Loucy (cell line): ENCODE measurements at regions not wholly inside any gene's neighbourhood (a gene's known extent, or its start where the extent isn't known, plus 50 kb on each side); places are given as distances from the start of the nearest gene placed in this dataset.

Source experiments
- H2AFZ ChIP-seq: fragments of 200-600 bp; sonication (generic); 2 replicates; pipeline ENCODE4 v1.6.0; 2016; ENCODE audit warnings: antibody characterized with exemption, mild to moderate bottlenecking, low read length, moderate library complexity
- H3F3A ChIP-seq: fragments of 200-600 bp; 2 replicates; pipeline ENCODE4 v1.6.0; 2016; ENCODE audit warnings: antibody characterized with exemption, low read depth, mild to moderate bottlenecking
- H3K27me3 ChIP-seq: fragments of 200-600 bp; sonication (generic); 2 replicates; pipeline ENCODE4 v1.6.1; 2014; ENCODE audit warnings: low read length, mild to moderate bottlenecking; ENCODE audit not compliant: insufficient read depth, poor library complexity, severe bottlenecking
- H3K36me3 ChIP-seq: fragments of 200-600 bp; sonication (generic); 2 replicates; pipeline ENCODE4 v1.6.1; 2016; ENCODE audit warnings: low read length; ENCODE audit not compliant: insufficient read depth
- H3K4me1 ChIP-seq: fragments of 200-600 bp; sonication (generic); 2 replicates; pipeline ENCODE4 v1.5.1; 2014; ENCODE audit warnings: low read length, mild to moderate bottlenecking; ENCODE audit not compliant: insufficient read depth, poor library complexity, severe bottlenecking
- H3K4me2 ChIP-seq: fragments of 200-600 bp; sonication (generic); 2 replicates; pipeline ENCODE4 v1.6.0; 2014; ENCODE audit warnings: antibody characterized with exemption, low read length, low read depth, mild to moderate bottlenecking; ENCODE audit not compliant: poor library complexity, severe bottlenecking
- H3K4me3 ChIP-seq: fragments of 200-600 bp; sonication (generic); 2 replicates; pipeline ENCODE4 v1.5.1; 2014; ENCODE audit warnings: low read length, mild to moderate bottlenecking, mixed read lengths; ENCODE audit not compliant: poor library complexity, severe bottlenecking
- H3K79me2 ChIP-seq: fragments of 200-600 bp; sonication (generic); 2 replicates; pipeline ENCODE4 v1.6.1; 2014; ENCODE audit warnings: low read length; ENCODE audit not compliant: insufficient read depth
- H3K9ac ChIP-seq: fragments of 200-600 bp; sonication (generic); 2 replicates; pipeline ENCODE4 v1.6.0; 2014; ENCODE audit warnings: mild to moderate bottlenecking, low read depth, low read length, moderate library complexity; ENCODE audit not compliant: poor library complexity, severe bottlenecking
- H3K9me2 ChIP-seq: fragments of 200-600 bp; sonication (generic); replicated peaks from 2 replicates; pipeline ENCODE4 v1.6.1; 2016; ENCODE audit warnings: low read depth, low read length, mixed read lengths
- H3K9me3 ChIP-seq: fragments of 200-600 bp; sonication (generic); 2 replicates; pipeline ENCODE4 v1.6.1; 2014; ENCODE audit warnings: mild to moderate bottlenecking, antibody characterized with exemption, low read length, low read depth; ENCODE audit not compliant: insufficient read depth
- H4K20me1 ChIP-seq: fragments of 200-600 bp; sonication (generic); 2 replicates; pipeline ENCODE4 v1.6.0; 2014; ENCODE audit warnings: antibody characterized with exemption, low read length, mild to moderate bottlenecking; ENCODE audit not compliant: insufficient read depth, poor library complexity, severe bottlenecking
- CTCF ChIP-seq: fragments of 200-600 bp; sonication (generic); conservative IDR thresholded peaks from 2 replicates; pipeline ENCODE4 v1.5.1; 2014; ENCODE audit warnings: mild to moderate bottlenecking, antibody characterized with exemption, low read length
- EZH2phosphoT487 ChIP-seq: fragments of 200-600 bp; IDR thresholded peaks from 2 replicates; pipeline ENCODE4 v1.6.1; 2018; ENCODE audit warnings: antibody characterized with exemption, mild to moderate bottlenecking, moderate library complexity, borderline replicate concordance

GRCh38 chr5:111902436-111902835 lies 145.4 kb upstream of the NREP start:
- H4K20me1 ChIP-seq: no peaks in the 10 kb centered on the region
- H3K79me2 ChIP-seq: no peaks in the 10 kb centered on the region
- no peaks in the 10 kb centered on the region for H3K9me2 ChIP-seq
- H3K4me3 ChIP-seq: no peak overlapping the region
- no peaks in the 10 kb centered on the region for H3K36me3 ChIP-seq
- no peaks in the 10 kb centered on the region for H3F3A ChIP-seq
- TF ChIP-seq EZH2phosphoT487 (no peak), CTCF (no peak)
- H3K4me1 ChIP-seq: no peaks in the 10 kb centered on the region
- H3K4me2 ChIP-seq: no peak overlapping the region
- no peaks in the 10 kb centered on the region for H3K27me3 ChIP-seq
- H3K9me3 ChIP-seq: no peaks in the 10 kb centered on the region
- H3K9ac ChIP-seq: no peak overlapping the region
- H2AFZ ChIP-seq: no peak overlapping the region

GRCh38 chr5:111901296-111901695 lies 144.3 kb upstream of the NREP start:
- Histone ChIP-seq H2AFZ (no peak overlapping the region), H3K79me2 (no peaks in the 10 kb centered on the region), H3K4me1 (no peaks in the 10 kb centered on the region), H3K4me3 (no peak overlapping the region), H4K20me1 (no peaks in the 10 kb centered on the region), H3K9ac (no peak overlapping the region), H3K9me2 (no peaks in the 10 kb centered on the region), H3F3A (no peaks in the 10 kb centered on the region), H3K4me2 (no peak overlapping the region), H3K27me3 (no peaks in the 10 kb centered on the region), H3K36me3 (no peaks in the 10 kb centered on the region), H3K9me3 (no peaks in the 10 kb centered on the region)
- TF ChIP-seq EZH2phosphoT487: no peak
- no peak for TF ChIP-seq CTCF

GRCh38 chr5:111892949-111893348 lies 136.0 kb upstream of the NREP start:
- Histone ChIP-seq H3K4me1 (peaks cover 15% of the 10 kb centered on the region), H3K9ac (no peak overlapping the region), H3K4me3 (no peak overlapping the region), H2AFZ (peak overlapping the region; percentile 46), H3K79me2 (no peaks in the 10 kb centered on the region), H3K36me3 (no peaks in the 10 kb centered on the region), H4K20me1 (no peaks in the 10 kb centered on the region), H3F3A (no peaks in the 10 kb centered on the region), H3K9me3 (no peaks in the 10 kb centered on the region), H3K9me2 (no peaks in the 10 kb centered on the region), H3K4me2 (peak overlapping the region; percentile 53), H3K27me3 (no peaks in the 10 kb centered on the region)
- no peak for TF ChIP-seq EZH2phosphoT487
- TF ChIP-seq CTCF: no peak
